ENCODE measurements at regions not wholly inside any gene's neighbourhood (a gene's known extent, or its start where the extent isn't known, plus 50 kb on each side); places are given as distances from the start of the nearest gene placed in this dataset.

GRCh38 chr4:104417357-104417882, 77.3 kb downstream of the CXXC4 start:
- no peak for TF ChIP-seq POLR2A (IDR thresholded peaks at IDR 0.05)
- TF ChIP-seq, protein P1, sequence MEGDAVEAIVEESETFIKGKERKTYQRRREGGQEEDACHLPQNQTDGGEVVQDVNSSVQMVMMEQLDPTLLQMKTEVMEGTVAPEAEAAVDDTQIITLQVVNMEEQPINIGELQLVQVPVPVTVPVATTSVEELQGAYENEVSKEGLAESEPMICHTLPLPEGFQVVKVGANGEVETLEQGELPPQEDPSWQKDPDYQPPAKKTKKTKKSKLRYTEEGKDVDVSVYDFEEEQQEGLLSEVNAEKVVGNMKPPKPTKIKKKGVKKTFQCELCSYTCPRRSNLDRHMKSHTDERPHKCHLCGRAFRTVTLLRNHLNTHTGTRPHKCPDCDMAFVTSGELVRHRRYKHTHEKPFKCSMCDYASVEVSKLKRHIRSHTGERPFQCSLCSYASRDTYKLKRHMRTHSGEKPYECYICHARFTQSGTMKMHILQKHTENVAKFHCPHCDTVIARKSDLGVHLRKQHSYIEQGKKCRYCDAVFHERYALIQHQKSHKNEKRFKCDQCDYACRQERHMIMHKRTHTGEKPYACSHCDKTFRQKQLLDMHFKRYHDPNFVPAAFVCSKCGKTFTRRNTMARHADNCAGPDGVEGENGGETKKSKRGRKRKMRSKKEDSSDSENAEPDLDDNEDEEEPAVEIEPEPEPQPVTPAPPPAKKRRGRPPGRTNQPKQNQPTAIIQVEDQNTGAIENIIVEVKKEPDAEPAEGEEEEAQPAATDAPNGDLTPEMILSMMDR (IDR thresholded peaks at IDR 0.05 in 8 of 11, conservative IDR thresholded peaks at IDR 0.05 in 3 of 11) = no peak
